ENCODE measurements at regions not wholly inside any gene's neighbourhood (a gene's known extent, or its start where the extent isn't known, plus 50 kb on each side); places are given as distances from the start of the nearest gene placed in this dataset.

DNA sequence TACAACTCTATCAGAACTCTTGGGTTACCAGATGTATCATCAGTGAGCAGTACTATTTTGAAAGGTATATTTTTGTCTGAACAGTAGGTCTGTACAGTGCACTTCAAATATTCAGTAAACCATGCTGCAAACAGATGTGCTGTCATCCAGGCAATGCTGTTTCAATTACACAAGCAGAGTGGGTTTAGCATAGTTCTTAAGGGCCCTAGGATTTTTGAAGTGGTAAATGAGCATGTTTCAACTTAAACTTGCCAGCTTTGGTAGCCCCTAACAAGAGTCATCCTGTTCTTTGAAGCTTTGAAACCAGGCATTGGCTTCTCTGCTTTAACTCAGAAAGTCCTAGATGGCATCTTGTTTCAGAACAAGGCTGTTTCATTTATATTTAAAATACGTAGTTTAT, 1519.9 kb downstream of the SUCLG1 start:
- TF ChIP-seq, protein P1, sequence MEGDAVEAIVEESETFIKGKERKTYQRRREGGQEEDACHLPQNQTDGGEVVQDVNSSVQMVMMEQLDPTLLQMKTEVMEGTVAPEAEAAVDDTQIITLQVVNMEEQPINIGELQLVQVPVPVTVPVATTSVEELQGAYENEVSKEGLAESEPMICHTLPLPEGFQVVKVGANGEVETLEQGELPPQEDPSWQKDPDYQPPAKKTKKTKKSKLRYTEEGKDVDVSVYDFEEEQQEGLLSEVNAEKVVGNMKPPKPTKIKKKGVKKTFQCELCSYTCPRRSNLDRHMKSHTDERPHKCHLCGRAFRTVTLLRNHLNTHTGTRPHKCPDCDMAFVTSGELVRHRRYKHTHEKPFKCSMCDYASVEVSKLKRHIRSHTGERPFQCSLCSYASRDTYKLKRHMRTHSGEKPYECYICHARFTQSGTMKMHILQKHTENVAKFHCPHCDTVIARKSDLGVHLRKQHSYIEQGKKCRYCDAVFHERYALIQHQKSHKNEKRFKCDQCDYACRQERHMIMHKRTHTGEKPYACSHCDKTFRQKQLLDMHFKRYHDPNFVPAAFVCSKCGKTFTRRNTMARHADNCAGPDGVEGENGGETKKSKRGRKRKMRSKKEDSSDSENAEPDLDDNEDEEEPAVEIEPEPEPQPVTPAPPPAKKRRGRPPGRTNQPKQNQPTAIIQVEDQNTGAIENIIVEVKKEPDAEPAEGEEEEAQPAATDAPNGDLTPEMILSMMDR (IDR thresholded peaks at IDR 0.05; ENCODE audit: low read length), result no peak
- no peak for TF ChIP-seq EZH2 (IDR thresholded peaks at IDR 0.05; ENCODE audit: borderline replicate concordance, low read length)
